DND-41 (cell line): ENCODE measurements at regions not wholly inside any gene's neighbourhood (a gene's known extent, or its start where the extent isn't known, plus 50 kb on each side); places are given as distances from the start of the nearest gene placed in this dataset.

ENCODE experiments used
- ATAC-seq: fragments of 200-7000 bp; cut with Tn5 transposase; 3 replicates; pipeline ENCODE4 v1.9.1; 2021; ENCODE audit warnings: low read depth; ENCODE audit not compliant: insufficient read depth
- DNase-seq: peaks from one replicate; pipeline ENCODE4 v3.0.0-alpha.2; 2020
- H2AFZ ChIP-seq: 2 replicates; pipeline ENCODE4 v1.6.0; 2012; ENCODE audit warnings: low read depth, low read length
- H3K27ac ChIP-seq: 2 replicates; pipeline ENCODE4 v1.5.1; 2012; ENCODE audit warnings: low read length, inconsistent platforms
- H3K27me3 ChIP-seq: fragments of 200-600 bp; sonication (generic); 2 replicates; pipeline ENCODE4 v1.6.0; 2012; ENCODE audit warnings: low read length, mild to moderate bottlenecking, inconsistent platforms; ENCODE audit not compliant: insufficient read depth, poor library complexity
- H3K36me3 ChIP-seq: 2 replicates; pipeline ENCODE4 v1.5.1; 2012; ENCODE audit warnings: low read length, inconsistent platforms; ENCODE audit not compliant: insufficient read depth
- H3K4me1 ChIP-seq: 2 replicates; pipeline ENCODE4 v1.5.1; 2012; ENCODE audit warnings: mild to moderate bottlenecking, low read length; ENCODE audit not compliant: insufficient read depth
- H3K4me2 ChIP-seq: 2 replicates; pipeline ENCODE4 v1.6.0; 2012; ENCODE audit warnings: mild to moderate bottlenecking, moderate library complexity, low read length, inconsistent platforms; ENCODE audit not compliant: insufficient read depth
- H3K4me3 ChIP-seq, 2 experiments: fragments of 200-600 bp in 1 of 2; shearing (Covaris generic) in 1 of 2; 2 replicates each; pipeline ENCODE4 v1.5.1; 2012 to 2016; ENCODE audit warnings: inconsistent platforms in 2 of 2, low read length in 2 of 2, mild to moderate bottlenecking in 2 of 2, low read depth in 1 of 2, moderate library complexity in 1 of 2
- H3K79me2 ChIP-seq: 2 replicates; pipeline ENCODE4 v1.6.0; 2012; ENCODE audit warnings: low read length, inconsistent platforms; ENCODE audit not compliant: insufficient read depth
- H3K9ac ChIP-seq: 2 replicates; pipeline ENCODE4 v1.6.0; 2012; ENCODE audit warnings: low read depth, mild to moderate bottlenecking, inconsistent platforms, low read length, moderate library complexity
- H3K9me3 ChIP-seq: 2 replicates; pipeline ENCODE4 v1.5.1; 2012; ENCODE audit warnings: low read length, moderate library complexity, mild to moderate bottlenecking, inconsistent platforms; ENCODE audit not compliant: insufficient read depth, severe bottlenecking
- H4K20me1 ChIP-seq: 2 replicates; pipeline ENCODE4 v1.6.0; 2012; ENCODE audit warnings: low read length; ENCODE audit not compliant: insufficient read depth
- CTCF ChIP-seq: IDR thresholded peaks from 2 replicates; pipeline ENCODE4 v1.5.1; 2012; ENCODE audit warnings: borderline replicate concordance, low read length, moderate library complexity, mild to moderate bottlenecking; ENCODE audit not compliant: poor library complexity, severe bottlenecking; ENCODE audit errors: extremely low read depth
- EZH2 ChIP-seq: IDR thresholded peaks from 3 replicates; pipeline ENCODE4 v1.6.1; 2012; ENCODE audit warnings: borderline replicate concordance, low read depth, mild to moderate bottlenecking, moderate library complexity, low read length, inconsistent platforms; ENCODE audit not compliant: severe bottlenecking

- no peaks in the 10 kb centered on the region for H3K9me3 ChIP-seq
- no peaks in the 10 kb centered on the region for H3K4me1 ChIP-seq
- H2AFZ ChIP-seq = no peak overlapping the region
- H3K27me3 ChIP-seq = no peaks in the 10 kb centered on the region
- H3K36me3 ChIP-seq = no peaks in the 10 kb centered on the region
- H3K9ac ChIP-seq = no peak overlapping the region
- H3K4me2 ChIP-seq = no peak overlapping the region
- no peak for DNase-seq
- H3K27ac ChIP-seq = no peak overlapping the region
- H3K4me3 ChIP-seq = no peak overlapping the region
- no peaks in the 10 kb centered on the region for H3K79me2 ChIP-seq
- no peak for ATAC-seq
- no peaks in the 10 kb centered on the region for H4K20me1 ChIP-seq
- TF ChIP-seq EZH2 = no peak
- no peak for TF ChIP-seq CTCF
Observed at GRCh38 chr13:63696055-63696454, 2280.4 kb upstream of the PCDH20 start.

DNA sequence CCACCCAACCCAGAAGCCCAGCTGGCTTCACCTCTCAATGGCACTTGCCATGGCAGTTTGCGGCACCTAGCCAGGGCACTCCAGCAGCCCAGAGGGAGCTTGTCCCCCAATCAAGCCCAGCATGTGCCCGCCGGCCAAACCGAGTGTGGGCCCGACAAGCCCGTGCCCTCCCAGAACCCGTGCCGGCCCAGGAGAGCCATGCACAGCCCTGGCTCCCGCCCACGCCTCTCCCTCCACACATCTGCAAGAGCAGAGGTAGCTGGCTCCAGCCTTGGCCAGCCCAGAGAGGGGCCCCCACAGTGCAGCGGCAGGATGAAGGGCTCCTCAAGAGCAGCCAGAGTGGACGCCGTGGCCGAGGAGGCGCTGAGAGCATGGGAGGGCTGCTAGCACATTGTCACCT is 2278.0 kb upstream of the PCDH20 start:
- H3K9ac ChIP-seq = no peak overlapping the region
- H3K27me3 ChIP-seq = no peaks in the 10 kb centered on the region
- H4K20me1 ChIP-seq = no peaks in the 10 kb centered on the region
- H3K4me1 ChIP-seq = no peaks in the 10 kb centered on the region
- no peaks in the 10 kb centered on the region for H3K79me2 ChIP-seq
- DNase-seq (no peak), ATAC-seq (no peak)
- H3K27ac ChIP-seq = no peak overlapping the region
- TF ChIP-seq EZH2 = no peak
- no peak for TF ChIP-seq CTCF
- H3K9me3 ChIP-seq = no peaks in the 10 kb centered on the region
- H3K4me3 ChIP-seq = no peak overlapping the region
- no peak overlapping the region for H2AFZ ChIP-seq
- no peaks in the 10 kb centered on the region for H3K36me3 ChIP-seq
- H3K4me2 ChIP-seq = no peak overlapping the region

DNA sequence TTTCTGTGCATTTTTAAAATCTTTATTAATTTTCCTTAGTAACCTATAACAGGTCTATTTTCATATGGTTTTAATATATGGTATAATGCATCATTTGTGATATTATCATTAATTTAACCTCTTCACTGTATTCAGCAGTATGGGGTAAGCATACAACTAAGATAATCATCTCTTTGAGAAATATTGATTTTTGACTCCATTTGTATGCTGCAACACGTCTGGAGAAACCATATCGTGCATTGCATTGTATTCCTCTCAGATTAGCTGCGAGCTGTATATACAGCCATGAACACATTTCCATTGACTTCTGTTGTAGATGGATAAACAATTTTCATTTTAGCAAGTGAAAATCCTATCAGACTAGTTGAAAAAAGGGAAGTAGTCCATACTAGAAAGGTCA is 2275.8 kb upstream of the PCDH20 start:
- no peak for ATAC-seq

More for the DNA sequence above, 2275.8 kb upstream of the PCDH20 start:
- no peaks in the 10 kb centered on the region for H3K36me3 ChIP-seq
- no peak overlapping the region for H3K27ac ChIP-seq
- no peaks in the 10 kb centered on the region for H4K20me1 ChIP-seq
- no peaks in the 10 kb centered on the region for H3K27me3 ChIP-seq
- no peak overlapping the region for H3K4me2 ChIP-seq
- H3K9me3 ChIP-seq = no peaks in the 10 kb centered on the region
- DNase-seq = no peak
- TF ChIP-seq CTCF (no peak), EZH2 (no peak)
- H3K4me3 ChIP-seq = no peak overlapping the region
- no peaks in the 10 kb centered on the region for H3K79me2 ChIP-seq
- no peak overlapping the region for H3K9ac ChIP-seq
- no peak overlapping the region for H2AFZ ChIP-seq
- H3K4me1 ChIP-seq = no peaks in the 10 kb centered on the region
